HFF-Myc (cell line): ENCODE measurements at regions not wholly inside any gene's neighbourhood (a gene's known extent, or its start where the extent isn't known, plus 50 kb on each side); places are given as distances from the start of the nearest gene placed in this dataset.

Experiments used
- DNase-seq: peaks from one replicate; pipeline ENCODE4 v3.0.0-alpha.2; 2011; ENCODE audit warnings: low read depth; ENCODE audit errors: extremely low read depth
- H3K4me3 ChIP-seq: replicated peaks from 2 replicates; pipeline ENCODE4 v1.5.1; 2011; ENCODE audit warnings: low read depth, mild to moderate bottlenecking, control low read depth, low read length
- CTCF ChIP-seq: IDR thresholded peaks from 2 replicates; pipeline ENCODE4 v1.5.1; 2012; ENCODE audit warnings: mild to moderate bottlenecking, low read depth, low read length, control low read depth; ENCODE audit errors: missing control alignments

GRCh38 chr7:54843841-54844355, 84.9 kb upstream of the SEC61G start:
- TF ChIP-seq CTCF: no peak
- H3K4me3 ChIP-seq: no peak overlapping the region
- no peak for DNase-seq

GRCh38 chr7:54846273-54846672, 87.3 kb upstream of the SEC61G start:
- DNase-seq: no peak
- TF ChIP-seq CTCF: no peak
- no peak overlapping the region for H3K4me3 ChIP-seq

- no peak for TF ChIP-seq CTCF
- H3K4me3 ChIP-seq: no peak overlapping the region
Measured at GRCh38 chr7:54847921-54848320, 88.9 kb upstream of the SEC61G start.

GRCh38 chr7:54856856-54857255, 97.8 kb upstream of the SEC61G start:
- TF ChIP-seq CTCF: no peak

More at GRCh38 chr7:54847921-54848320, 88.9 kb upstream of the SEC61G start:
- DNase-seq: no peak

GRCh38 chr7:54857294-54857693, 98.3 kb upstream of the SEC61G start:
- DNase-seq: no peak
- no peak for TF ChIP-seq CTCF
- H3K4me3 ChIP-seq: no peak overlapping the region

More at GRCh38 chr7:54856856-54857255, 97.8 kb upstream of the SEC61G start:
- no peak for DNase-seq
- H3K4me3 ChIP-seq: no peak overlapping the region

- no peak for TF ChIP-seq CTCF
- no peak overlapping the region for H3K4me3 ChIP-seq
- no peak for DNase-seq
Measured at GRCh38 chr7:54858008-54858692, 99.1 kb upstream of the SEC61G start.
